Activated naive CD4-positive, alpha-beta T cell treated with anti-CD3 and anti-CD28 coated beads, Interleukin-2, amount 50 U/mL, for 24 hours (primary cell): ENCODE measurements at regions not wholly inside any gene's neighbourhood (a gene's known extent, or its start where the extent isn't known, plus 50 kb on each side); places are given as distances from the start of the nearest gene placed in this dataset.
"Not testable (repeated sequence)": the region's sequence is repeated elsewhere in the genome, so short reads cannot be mapped to it uniquely, and the experiment has no call there.

Experiments
- H3K27ac Mint-ChIP-seq: one replicate; pipeline ENCODE4 v1.8.0; 2021; ENCODE audit warnings: mild to moderate bottlenecking, mixed read lengths
- H3K27me3 Mint-ChIP-seq: one replicate; pipeline ENCODE4 v1.8.0; 2021; ENCODE audit warnings: mixed read lengths
- H3K36me3 Mint-ChIP-seq: one replicate; pipeline ENCODE4 v1.8.0; 2021; ENCODE audit warnings: mixed read lengths
- H3K4me1 Mint-ChIP-seq: one replicate; pipeline ENCODE4 v1.8.0; 2021; ENCODE audit warnings: mixed read lengths
- H3K4me3 Mint-ChIP-seq: one replicate; pipeline ENCODE4 v1.8.0; 2021; ENCODE audit warnings: mild to moderate bottlenecking, mixed read lengths
- H3K9me3 Mint-ChIP-seq: one replicate; pipeline ENCODE4 v1.8.0; 2021; ENCODE audit warnings: mixed read lengths

- no peak overlapping the region for H3K27ac Mint-ChIP-seq
- peaks cover 5% of the 10 kb centered on the region for H3K4me1 Mint-ChIP-seq
- H3K36me3 Mint-ChIP-seq: no peaks in the 10 kb centered on the region
- H3K9me3 Mint-ChIP-seq: peaks cover 5% of the 10 kb centered on the region
- peak overlapping the region; percentile 1 for H3K4me3 Mint-ChIP-seq
- H3K27me3 Mint-ChIP-seq: peaks cover 1% of the 10 kb centered on the region
Measured at GRCh38 chr6:84588697-84589080, 175.7 kb downstream of the TBX18 start.

GRCh38 chr6:84587994-84588696 lies 176.3 kb downstream of the TBX18 start:
- peak overlapping the region; percentile 1 for H3K4me3 Mint-ChIP-seq
- not testable (repeated sequence) for H3K27ac Mint-ChIP-seq, H3K9me3 Mint-ChIP-seq, H3K36me3 Mint-ChIP-seq, H3K27me3 Mint-ChIP-seq, H3K4me1 Mint-ChIP-seq

- H3K4me3 Mint-ChIP-seq, H3K27ac Mint-ChIP-seq, H3K4me1 Mint-ChIP-seq, H3K27me3 Mint-ChIP-seq, H3K36me3 Mint-ChIP-seq, H3K9me3 Mint-ChIP-seq: not testable (repeated sequence)
Measured at GRCh38 chr6:84587202-84587940, 177.0 kb downstream of the TBX18 start.

GRCh38 chr6:84583784-84584183 lies 180.6 kb downstream of the TBX18 start:
- H3K27me3 Mint-ChIP-seq: no peaks in the 10 kb centered on the region
- peaks cover 5% of the 10 kb centered on the region for H3K4me1 Mint-ChIP-seq
- H3K4me3 Mint-ChIP-seq: no peak overlapping the region
- no peaks in the 10 kb centered on the region for H3K36me3 Mint-ChIP-seq
- no peak overlapping the region for H3K27ac Mint-ChIP-seq
- H3K9me3 Mint-ChIP-seq: peaks cover 13% of the 10 kb centered on the region

- peaks cover 13% of the 10 kb centered on the region for H3K9me3 Mint-ChIP-seq
- no peaks in the 10 kb centered on the region for H3K36me3 Mint-ChIP-seq
Measured at GRCh38 chr6:84582997-84583396, 181.4 kb downstream of the TBX18 start.

GRCh38 chr6:84581494-84582259 lies 182.7 kb downstream of the TBX18 start:
- Mint-ChIP-seq H3K36me3 (no peaks in the 10 kb centered on the region), H3K27ac (no peak overlapping the region), H3K27me3 (no peaks in the 10 kb centered on the region), H3K4me3 (no peak overlapping the region), H3K4me1 (no peaks in the 10 kb centered on the region), H3K9me3 (peaks cover 13% of the 10 kb centered on the region)

More at GRCh38 chr6:84582997-84583396, 181.4 kb downstream of the TBX18 start:
- no peak overlapping the region for H3K4me3 Mint-ChIP-seq
- H3K27ac Mint-ChIP-seq: no peak overlapping the region
- H3K27me3 Mint-ChIP-seq: no peaks in the 10 kb centered on the region
- no peaks in the 10 kb centered on the region for H3K4me1 Mint-ChIP-seq

- Mint-ChIP-seq H3K27ac (no peak overlapping the region), H3K4me3 (no peak overlapping the region), H3K36me3 (no peaks in the 10 kb centered on the region), H3K9me3 (peaks cover 12% of the 10 kb centered on the region), H3K27me3 (no peaks in the 10 kb centered on the region), H3K4me1 (no peaks in the 10 kb centered on the region)
Measured at GRCh38 chr6:84579404-84579803, 185.0 kb downstream of the TBX18 start.

- Mint-ChIP-seq H3K4me1 (no peaks in the 10 kb centered on the region), H3K4me3 (no peak overlapping the region), H3K9me3 (peaks cover 8% of the 10 kb centered on the region), H3K27ac (no peak overlapping the region), H3K27me3 (no peaks in the 10 kb centered on the region), H3K36me3 (no peaks in the 10 kb centered on the region)
Measured at GRCh38 chr6:84576029-84576428, 188.4 kb downstream of the TBX18 start.

GRCh38 chr6:84575264-84575663 lies 189.1 kb downstream of the TBX18 start:
- H3K4me3 Mint-ChIP-seq: no peak overlapping the region
- H3K9me3 Mint-ChIP-seq: peaks cover 8% of the 10 kb centered on the region
- H3K4me1 Mint-ChIP-seq: no peaks in the 10 kb centered on the region
- no peaks in the 10 kb centered on the region for H3K36me3 Mint-ChIP-seq
- H3K27me3 Mint-ChIP-seq: no peaks in the 10 kb centered on the region
- H3K27ac Mint-ChIP-seq: no peak overlapping the region

GRCh38 chr6:84569882-84570281 lies 194.5 kb downstream of the TBX18 start:
- Mint-ChIP-seq H3K27me3 (no peaks in the 10 kb centered on the region), H3K4me3 (no peak overlapping the region), H3K4me1 (no peaks in the 10 kb centered on the region), H3K36me3 (no peaks in the 10 kb centered on the region), H3K9me3 (no peaks in the 10 kb centered on the region), H3K27ac (no peak overlapping the region)

- H3K4me3 Mint-ChIP-seq: no peak overlapping the region
- H3K36me3 Mint-ChIP-seq: no peaks in the 10 kb centered on the region
- H3K9me3 Mint-ChIP-seq: peaks cover 3% of the 10 kb centered on the region
- no peak overlapping the region for H3K27ac Mint-ChIP-seq
- H3K4me1 Mint-ChIP-seq: no peaks in the 10 kb centered on the region
- H3K27me3 Mint-ChIP-seq: no peaks in the 10 kb centered on the region
Measured at GRCh38 chr6:84568971-84569370, 195.4 kb downstream of the TBX18 start.

- not testable (repeated sequence) for H3K27me3 Mint-ChIP-seq, H3K36me3 Mint-ChIP-seq, H3K4me3 Mint-ChIP-seq, H3K4me1 Mint-ChIP-seq, H3K27ac Mint-ChIP-seq
- peaks cover 13% of the 10 kb centered on the region for H3K9me3 Mint-ChIP-seq
Measured at GRCh38 chr6:84565718-84566117, 198.7 kb downstream of the TBX18 start.

GRCh38 chr6:84560436-84561390 lies 203.7 kb downstream of the TBX18 start:
- H3K4me1 Mint-ChIP-seq: no peaks in the 10 kb centered on the region
- H3K27ac Mint-ChIP-seq: no peak overlapping the region
- H3K9me3 Mint-ChIP-seq: peaks cover 17% of the 10 kb centered on the region
- no peaks in the 10 kb centered on the region for H3K27me3 Mint-ChIP-seq
- H3K4me3 Mint-ChIP-seq: no peak overlapping the region
- no peaks in the 10 kb centered on the region for H3K36me3 Mint-ChIP-seq

- H3K36me3 Mint-ChIP-seq: no peaks in the 10 kb centered on the region
- peaks cover 11% of the 10 kb centered on the region for H3K9me3 Mint-ChIP-seq
Measured at GRCh38 chr6:84556541-84557335, 207.7 kb downstream of the TBX18 start.

More at GRCh38 chr6:84556541-84557335, 207.7 kb downstream of the TBX18 start:
- H3K27me3 Mint-ChIP-seq: no peaks in the 10 kb centered on the region
- H3K4me3 Mint-ChIP-seq: no peak overlapping the region
- no peaks in the 10 kb centered on the region for H3K4me1 Mint-ChIP-seq
- H3K27ac Mint-ChIP-seq: no peak overlapping the region
